K562 (cell line): ENCODE measurements at regions not wholly inside any gene's neighbourhood (a gene's known extent, or its start where the extent isn't known, plus 50 kb on each side); places are given as distances from the start of the nearest gene placed in this dataset.
A peak's percentile ranks its signal among the peaks of the same experiment; 100 is the strongest.

Experiments
- CBX2 ChIP-seq: fragments of 200-600 bp; sonication (generic); IDR thresholded peaks from one replicate; pipeline ENCODE4 v1.6.1; 2012; ENCODE audit warnings: mild to moderate bottlenecking, low read length, inconsistent platforms; ENCODE audit not compliant: insufficient read depth, poor library complexity, severe bottlenecking
- CBX5 ChIP-seq: IDR thresholded peaks from 2 replicates; pipeline ENCODE4 v1.6.1; 2014; ENCODE audit warnings: low read depth, borderline replicate concordance
- ELF2 ChIP-seq: fragments of 250-450 bp; sonication (Bioruptor Pico); IDR thresholded peaks from 2 replicates; pipeline ENCODE4 v1.5.0; 2021; ENCODE audit warnings: mild to moderate bottlenecking
- EP400 ChIP-seq: fragments of 450-650 bp; IDR thresholded peaks from 2 replicates; pipeline ENCODE4 v1.6.1; 2017; ENCODE audit warnings: antibody characterized with exemption, mild to moderate bottlenecking, moderate library complexity
- HDAC3 ChIP-seq: fragments of 450-650 bp; IDR thresholded peaks from 2 replicates; pipeline ENCODE4 v1.6.1; 2018; ENCODE audit warnings: borderline replicate concordance, mild to moderate bottlenecking, moderate library complexity; ENCODE audit not compliant: partially characterized antibody
- HMG20A ChIP-seq: fragments of 450-650 bp; formaldehyde crosslinking; conservative IDR thresholded peaks from 2 replicates; pipeline ENCODE4 v1.4.0; 2020; ENCODE audit warnings: mild to moderate bottlenecking, mixed read lengths
- LEF1 ChIP-seq: fragments of 450-650 bp; IDR thresholded peaks from 2 replicates; pipeline ENCODE4 v1.6.1; 2016; ENCODE audit warnings: mild to moderate bottlenecking
- MCM5 ChIP-seq: fragments of 450-650 bp; IDR thresholded peaks from 2 replicates; pipeline ENCODE4 v1.6.1; 2016; ENCODE audit warnings: low read depth
- NFIX ChIP-seq: fragments of 250-450 bp; sonication (Bioruptor Pico); IDR thresholded peaks from 2 replicates; pipeline ENCODE4 v1.4.0; 2020; ENCODE audit warnings: low read depth, mild to moderate bottlenecking, moderate library complexity
- SMAD3 ChIP-seq: fragments of 450-650 bp; formaldehyde crosslinking; conservative IDR thresholded peaks from 2 replicates; pipeline ENCODE4 v1.4.0; 2020; ENCODE audit warnings: mild to moderate bottlenecking
- SRSF1 ChIP-seq: fragments of 200-400 bp; formaldehyde crosslinking; IDR thresholded peaks from 2 replicates; pipeline ENCODE4 v1.6.1; 2017; ENCODE audit warnings: mild to moderate bottlenecking, low read depth, low read length, moderate library complexity
- TAF7 ChIP-seq: fragments of 450-650 bp; IDR thresholded peaks from 2 replicates; pipeline ENCODE4 v1.6.1; 2016; ENCODE audit warnings: missing genetic modification characterization, missing compliant biosample characterization
- U2AF2 ChIP-seq: fragments of 200-400 bp; formaldehyde crosslinking; optimal IDR thresholded peaks from 2 replicates; pipeline ENCODE3; 2017; ENCODE audit warnings: low read depth, mild to moderate bottlenecking, low read length
- ZNF668 ChIP-seq: fragments of 250-450 bp; sonication (Bioruptor Pico); IDR thresholded peaks from 2 replicates; pipeline ENCODE4 v1.8.0; 2022; ENCODE audit warnings: mild to moderate bottlenecking, inconsistent platforms
- ZNF77 ChIP-seq: fragments of 250-450 bp; sonication (Bioruptor Pico); IDR thresholded peaks from 2 replicates; pipeline ENCODE4 v1.5.0; 2020
- TF ChIP-seq, protein P1 (sequence below): IDR thresholded peaks from 3 replicates; pipeline ENCODE4 v1.6.1; 2011; ENCODE audit warnings: borderline replicate concordance, mild to moderate bottlenecking, moderate library complexity; ENCODE audit not compliant: insufficient read length; ENCODE audit errors: extremely low read depth
- TF ChIP-seq, protein P2 (sequence below): fragments of 450-650 bp; IDR thresholded peaks from 2 replicates; pipeline ENCODE4 v1.7.0; 2016; ENCODE audit warnings: borderline replicate concordance
- TF ChIP-seq, protein P3 (sequence below): IDR thresholded peaks from 2 replicates; pipeline ENCODE4 v1.6.1; 2011; ENCODE audit not compliant: insufficient read length; ENCODE audit errors: extremely low read depth
- TF ChIP-seq, protein P4 (sequence below): fragments of 250-450 bp; sonication (Bioruptor Pico); IDR thresholded peaks from 2 replicates; pipeline ENCODE4 v1.5.0; 2020; ENCODE audit warnings: mild to moderate bottlenecking

DNA sequence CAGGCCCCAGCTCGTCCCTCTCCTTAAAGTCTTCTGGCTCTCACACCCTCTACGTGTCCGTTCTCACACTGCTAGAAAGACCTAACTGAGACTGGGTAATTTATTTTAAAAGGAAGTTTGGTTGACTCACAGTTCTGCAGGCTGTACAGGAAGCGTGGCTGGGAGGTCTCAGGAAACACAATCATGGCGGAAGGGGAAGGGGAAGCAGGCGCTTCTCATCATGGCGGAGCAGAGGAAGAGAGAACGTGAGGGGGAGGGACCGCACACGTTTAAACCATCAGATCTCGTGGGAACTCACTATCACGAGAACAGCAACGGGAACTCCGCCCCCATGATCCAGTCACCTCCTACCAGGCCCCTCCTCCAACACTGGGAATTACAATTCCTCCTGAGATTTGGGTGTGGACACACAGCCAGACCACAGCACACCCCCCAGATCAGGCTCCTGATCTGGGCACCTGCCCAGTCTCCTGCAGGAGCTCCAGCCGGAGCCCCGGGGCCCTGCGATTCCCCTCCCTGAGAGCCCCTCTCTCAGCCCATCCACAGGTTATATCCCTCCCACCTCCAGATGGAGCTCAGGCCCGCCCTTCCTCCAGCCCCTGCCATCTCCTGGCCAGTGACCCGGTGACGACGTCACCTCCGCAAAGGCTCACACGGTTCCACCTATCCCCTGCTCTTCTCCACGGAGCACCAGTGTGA is 170.2 kb downstream of the BRD1 start (continued):
- TF ChIP-seq NFIX (CRISPR knock-in tag) (no peak), ELF2 (CRISPR knock-in tag) (no peak), HDAC3 (no peak), ZNF77 (CRISPR knock-in tag) (no peak), SRSF1 (no peak), CBX5 (no peak), CBX2 (no peak), EP400 (peak; percentile 94), HMG20A (CRISPR knock-in tag) (no peak), U2AF2 (no peak), TAF7 (no peak), ZNF668 (CRISPR knock-in tag) (no peak), MCM5 (no peak), LEF1 (0 out of 2 replicates have a peak, but pooled peaks have one; percentile 29), SMAD3 (no peak)
- TF ChIP-seq, protein P1, sequence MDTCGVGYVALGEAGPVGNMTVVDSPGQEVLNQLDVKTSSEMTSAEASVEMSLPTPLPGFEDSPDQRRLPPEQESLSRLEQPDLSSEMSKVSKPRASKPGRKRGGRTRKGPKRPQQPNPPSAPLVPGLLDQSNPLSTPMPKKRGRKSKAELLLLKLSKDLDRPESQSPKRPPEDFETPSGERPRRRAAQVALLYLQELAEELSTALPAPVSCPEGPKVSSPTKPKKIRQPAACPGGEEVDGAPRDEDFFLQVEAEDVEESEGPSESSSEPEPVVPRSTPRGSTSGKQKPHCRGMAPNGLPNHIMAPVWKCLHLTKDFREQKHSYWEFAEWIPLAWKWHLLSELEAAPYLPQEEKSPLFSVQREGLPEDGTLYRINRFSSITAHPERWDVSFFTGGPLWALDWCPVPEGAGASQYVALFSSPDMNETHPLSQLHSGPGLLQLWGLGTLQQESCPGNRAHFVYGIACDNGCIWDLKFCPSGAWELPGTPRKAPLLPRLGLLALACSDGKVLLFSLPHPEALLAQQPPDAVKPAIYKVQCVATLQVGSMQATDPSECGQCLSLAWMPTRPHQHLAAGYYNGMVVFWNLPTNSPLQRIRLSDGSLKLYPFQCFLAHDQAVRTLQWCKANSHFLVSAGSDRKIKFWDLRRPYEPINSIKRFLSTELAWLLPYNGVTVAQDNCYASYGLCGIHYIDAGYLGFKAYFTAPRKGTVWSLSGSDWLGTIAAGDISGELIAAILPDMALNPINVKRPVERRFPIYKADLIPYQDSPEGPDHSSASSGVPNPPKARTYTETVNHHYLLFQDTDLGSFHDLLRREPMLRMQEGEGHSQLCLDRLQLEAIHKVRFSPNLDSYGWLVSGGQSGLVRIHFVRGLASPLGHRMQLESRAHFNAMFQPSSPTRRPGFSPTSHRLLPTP, result no peak
- TF ChIP-seq, protein P2, sequence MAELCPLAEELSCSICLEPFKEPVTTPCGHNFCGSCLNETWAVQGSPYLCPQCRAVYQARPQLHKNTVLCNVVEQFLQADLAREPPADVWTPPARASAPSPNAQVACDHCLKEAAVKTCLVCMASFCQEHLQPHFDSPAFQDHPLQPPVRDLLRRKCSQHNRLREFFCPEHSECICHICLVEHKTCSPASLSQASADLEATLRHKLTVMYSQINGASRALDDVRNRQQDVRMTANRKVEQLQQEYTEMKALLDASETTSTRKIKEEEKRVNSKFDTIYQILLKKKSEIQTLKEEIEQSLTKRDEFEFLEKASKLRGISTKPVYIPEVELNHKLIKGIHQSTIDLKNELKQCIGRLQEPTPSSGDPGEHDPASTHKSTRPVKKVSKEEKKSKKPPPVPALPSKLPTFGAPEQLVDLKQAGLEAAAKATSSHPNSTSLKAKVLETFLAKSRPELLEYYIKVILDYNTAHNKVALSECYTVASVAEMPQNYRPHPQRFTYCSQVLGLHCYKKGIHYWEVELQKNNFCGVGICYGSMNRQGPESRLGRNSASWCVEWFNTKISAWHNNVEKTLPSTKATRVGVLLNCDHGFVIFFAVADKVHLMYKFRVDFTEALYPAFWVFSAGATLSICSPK, result no peak
- TF ChIP-seq, protein P3, sequence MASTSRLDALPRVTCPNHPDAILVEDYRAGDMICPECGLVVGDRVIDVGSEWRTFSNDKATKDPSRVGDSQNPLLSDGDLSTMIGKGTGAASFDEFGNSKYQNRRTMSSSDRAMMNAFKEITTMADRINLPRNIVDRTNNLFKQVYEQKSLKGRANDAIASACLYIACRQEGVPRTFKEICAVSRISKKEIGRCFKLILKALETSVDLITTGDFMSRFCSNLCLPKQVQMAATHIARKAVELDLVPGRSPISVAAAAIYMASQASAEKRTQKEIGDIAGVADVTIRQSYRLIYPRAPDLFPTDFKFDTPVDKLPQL, result peak; percentile 26
- TF ChIP-seq, protein P4, sequence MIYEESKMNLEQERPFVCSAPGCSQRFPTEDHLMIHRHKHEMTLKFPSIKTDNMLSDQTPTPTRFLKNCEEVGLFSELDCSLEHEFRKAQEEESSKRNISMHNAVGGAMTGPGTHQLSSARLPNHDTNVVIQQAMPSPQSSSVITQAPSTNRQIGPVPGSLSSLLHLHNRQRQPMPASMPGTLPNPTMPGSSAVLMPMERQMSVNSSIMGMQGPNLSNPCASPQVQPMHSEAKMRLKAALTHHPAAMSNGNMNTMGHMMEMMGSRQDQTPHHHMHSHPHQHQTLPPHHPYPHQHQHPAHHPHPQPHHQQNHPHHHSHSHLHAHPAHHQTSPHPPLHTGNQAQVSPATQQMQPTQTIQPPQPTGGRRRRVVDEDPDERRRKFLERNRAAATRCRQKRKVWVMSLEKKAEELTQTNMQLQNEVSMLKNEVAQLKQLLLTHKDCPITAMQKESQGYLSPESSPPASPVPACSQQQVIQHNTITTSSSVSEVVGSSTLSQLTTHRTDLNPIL, result no peak
